ENCODE measurements at regions not wholly inside any gene's neighbourhood (a gene's known extent, or its start where the extent isn't known, plus 50 kb on each side); places are given as distances from the start of the nearest gene placed in this dataset.

DNA sequence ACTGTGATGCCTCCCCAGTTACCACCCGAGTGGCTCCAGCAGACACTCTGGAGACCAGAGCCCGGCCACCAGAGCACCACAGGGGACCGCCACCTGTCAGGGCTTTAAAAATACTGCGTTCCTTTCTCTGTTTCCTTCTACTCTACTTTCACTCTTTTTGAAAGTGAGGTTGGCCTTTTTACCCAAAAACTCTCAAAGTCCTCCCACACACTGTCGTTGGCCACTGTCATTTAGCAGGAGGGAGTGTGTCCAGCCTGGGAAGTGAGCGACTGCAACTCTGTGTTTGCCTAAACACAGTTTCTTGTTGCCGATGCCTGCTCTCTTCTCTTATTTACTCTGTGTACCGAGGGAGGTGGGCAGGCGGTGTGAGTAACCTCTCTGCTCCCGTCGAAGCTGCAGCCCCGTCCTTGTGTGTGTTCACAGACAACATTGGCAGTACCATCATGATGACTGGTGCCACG lies 90.8 kb upstream of the CLDN5 start:
- peaks cover 15 to 39% of the 10 kb centered on the region in 2 donors for H3K4me1 ChIP-seq (ENCODE audit: control insufficient read depth in 2 of 2, insufficient read depth in 2 of 2, low read length in 2 of 2)
- 93% methylated on average over 8 of the region's 13 CpGs for WGBS (ENCODE audit: insufficient coverage)
- Mint-ChIP-seq H3K9me3 (ENCODE audit: insufficient read depth) (no peaks in the 10 kb centered on the region), H3K27ac (no peak overlapping the region), H3K4me1 (peaks cover 28% of the 10 kb centered on the region), H3K27me3 (peaks cover 42% of the 10 kb centered on the region), H3K4me3 (no peak overlapping the region)
- no peak overlapping the region for H3K27ac ChIP-seq (ENCODE audit: low read length in 2 of 2)
- H3K4me3 ChIP-seq (ENCODE audit: control extremely low read depth in 1 of 5, extremely low read depth in 1 of 5, insufficient read depth in 1 of 5, low read depth in 2 of 5, low read length in 4 of 5) = no peak overlapping the region
- ChIA-PET CTCF (no interaction called here), POLR2A (no interaction called here)
- H3K9ac ChIP-seq (ENCODE audit: low read length) = no peak overlapping the region
- DNase-seq (no peak), ATAC-seq (ENCODE audit: low read depth) (no peak)
- no peak overlapping the region for H2AFZ ChIP-seq (ENCODE audit: insufficient read depth, low read depth, low read length, poor library complexity, severe bottlenecking)
- no peak for TF ChIP-seq EZH2 (IDR thresholded peaks at IDR 0.05; ENCODE audit: borderline replicate concordance, insufficient read depth, low read depth, low read length, poor library complexity, severe bottlenecking)
- TF ChIP-seq, protein P1, sequence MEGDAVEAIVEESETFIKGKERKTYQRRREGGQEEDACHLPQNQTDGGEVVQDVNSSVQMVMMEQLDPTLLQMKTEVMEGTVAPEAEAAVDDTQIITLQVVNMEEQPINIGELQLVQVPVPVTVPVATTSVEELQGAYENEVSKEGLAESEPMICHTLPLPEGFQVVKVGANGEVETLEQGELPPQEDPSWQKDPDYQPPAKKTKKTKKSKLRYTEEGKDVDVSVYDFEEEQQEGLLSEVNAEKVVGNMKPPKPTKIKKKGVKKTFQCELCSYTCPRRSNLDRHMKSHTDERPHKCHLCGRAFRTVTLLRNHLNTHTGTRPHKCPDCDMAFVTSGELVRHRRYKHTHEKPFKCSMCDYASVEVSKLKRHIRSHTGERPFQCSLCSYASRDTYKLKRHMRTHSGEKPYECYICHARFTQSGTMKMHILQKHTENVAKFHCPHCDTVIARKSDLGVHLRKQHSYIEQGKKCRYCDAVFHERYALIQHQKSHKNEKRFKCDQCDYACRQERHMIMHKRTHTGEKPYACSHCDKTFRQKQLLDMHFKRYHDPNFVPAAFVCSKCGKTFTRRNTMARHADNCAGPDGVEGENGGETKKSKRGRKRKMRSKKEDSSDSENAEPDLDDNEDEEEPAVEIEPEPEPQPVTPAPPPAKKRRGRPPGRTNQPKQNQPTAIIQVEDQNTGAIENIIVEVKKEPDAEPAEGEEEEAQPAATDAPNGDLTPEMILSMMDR (IDR thresholded peaks at IDR 0.05) = no peak
- H3K9me3 ChIP-seq (ENCODE audit: control extremely low read depth in 1 of 3, control insufficient read depth in 2 of 3, insufficient read depth in 1 of 3, low read length in 2 of 3) = no peaks in the 10 kb centered on the region
- H3K4me2 ChIP-seq (replicated peaks; ENCODE audit: low read depth, low read length, poor library complexity, severe bottlenecking) = no peak overlapping the region
- no peaks in the 10 kb centered on the region for H3K36me3 ChIP-seq (replicated peaks in 1 of 2; ENCODE audit: control extremely low read depth in 1 of 2, control insufficient read depth in 1 of 2, extremely low read depth in 1 of 2, insufficient read depth in 2 of 2, low read length in 1 of 2)
- no peaks in the 10 kb centered on the region for H4K20me1 ChIP-seq (ENCODE audit: control insufficient read depth, insufficient read depth, low read length, poor library complexity, severe bottlenecking)
- H3K27me3 ChIP-seq (replicated peaks in 1 of 4; ENCODE audit: control extremely low read depth in 1 of 4, control insufficient read depth in 3 of 4, insufficient read depth in 4 of 4, low read length in 3 of 4) = peaks cover 0 to 14% (median 6%) of the 10 kb centered on the region in 4 experiments
- intact Hi-C loops (cut with micrococcal nuclease) = no loop called here
- H3K79me2 ChIP-seq (ENCODE audit: control insufficient read depth, insufficient read depth, low read length) = no peaks in the 10 kb centered on the region

DNA sequence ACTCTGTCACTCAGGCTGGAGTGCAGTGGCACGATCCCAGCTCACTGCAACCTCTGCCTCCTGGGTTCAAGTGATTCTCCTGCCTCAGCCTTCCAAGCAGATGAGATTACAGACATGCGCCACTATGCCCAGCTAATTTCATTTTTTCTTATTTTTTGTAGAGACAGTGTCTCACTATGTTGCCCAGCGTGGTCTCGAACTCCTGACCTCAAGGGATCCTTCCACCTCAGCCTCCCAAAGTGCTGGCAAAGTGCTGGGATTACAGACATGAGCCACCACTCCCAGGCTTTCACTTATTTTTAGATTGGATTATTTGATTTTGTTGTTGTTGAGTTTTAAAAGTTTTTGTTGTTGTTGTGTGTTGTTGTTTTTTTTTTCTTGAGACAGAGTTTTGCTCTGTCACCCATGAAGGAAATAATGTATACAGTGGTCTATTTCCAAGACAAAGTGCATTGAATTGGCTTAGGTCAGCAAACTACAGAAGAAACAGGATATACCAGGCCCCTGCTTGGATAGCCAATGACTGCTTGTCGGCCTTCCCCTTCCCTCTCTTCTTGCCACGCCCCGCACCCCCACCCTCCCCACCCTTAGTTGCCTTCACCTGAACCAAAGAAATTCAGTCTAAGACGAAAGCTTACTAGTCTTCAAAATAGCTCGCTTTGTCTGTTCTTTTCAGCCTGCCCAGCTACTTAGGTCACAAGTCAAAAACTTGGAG lies 91.8 kb upstream of the CLDN5 start:
- POLR2A ChIA-PET = interaction anchor here (0.6 kb wide), 1 partner anchor 346 kb away, joined by 4 read pairs; no protein-coding TSS in a partner anchor
- Histone ChIP-seq H3K9ac (ENCODE audit: low read length) (no peak overlapping the region), H3K4me1 (ENCODE audit: control insufficient read depth in 2 of 2, insufficient read depth in 2 of 2, low read length in 2 of 2) (peaks cover 17 to 44% of the 10 kb centered on the region in 2 donors), H4K20me1 (ENCODE audit: control insufficient read depth, insufficient read depth, low read length, poor library complexity, severe bottlenecking) (no peaks in the 10 kb centered on the region), H3K27ac (ENCODE audit: low read length in 2 of 2) (no peak overlapping the region), H3K79me2 (ENCODE audit: control insufficient read depth, insufficient read depth, low read length) (no peaks in the 10 kb centered on the region), H3K27me3 (replicated peaks in 1 of 4; ENCODE audit: control extremely low read depth in 1 of 4, control insufficient read depth in 3 of 4, insufficient read depth in 4 of 4, low read length in 3 of 4) (peaks cover 0 to 15% (median 4%) of the 10 kb centered on the region in 4 experiments), H2AFZ (ENCODE audit: insufficient read depth, low read depth, low read length, poor library complexity, severe bottlenecking) (no peak overlapping the region), H3K4me2 (replicated peaks; ENCODE audit: low read depth, low read length, poor library complexity, severe bottlenecking) (no peak overlapping the region), H3K9me3 (ENCODE audit: control extremely low read depth in 1 of 3, control insufficient read depth in 2 of 3, insufficient read depth in 1 of 3, low read length in 2 of 3) (no peaks in the 10 kb centered on the region), H3K4me3 (ENCODE audit: control extremely low read depth in 1 of 5, extremely low read depth in 1 of 5, insufficient read depth in 1 of 5, low read depth in 2 of 5, low read length in 4 of 5) (no peak overlapping the region), H3K36me3 (replicated peaks in 1 of 2; ENCODE audit: control extremely low read depth in 1 of 2, control insufficient read depth in 1 of 2, extremely low read depth in 1 of 2, insufficient read depth in 2 of 2, low read length in 1 of 2) (no peaks in the 10 kb centered on the region)
- H3K4me3 Mint-ChIP-seq = no peak overlapping the region
- peaks cover 37% of the 10 kb centered on the region for H3K27me3 Mint-ChIP-seq
- WGBS (ENCODE audit: insufficient coverage) = 92% methylated on average over 7 of the region's 9 CpGs
- no peak overlapping the region for H3K27ac Mint-ChIP-seq
- TF ChIP-seq EZH2 (IDR thresholded peaks at IDR 0.05; ENCODE audit: borderline replicate concordance, insufficient read depth, low read depth, low read length, poor library complexity, severe bottlenecking) = no peak
- TF ChIP-seq, protein P1 (IDR thresholded peaks at IDR 0.05) = no peak
- no peaks in the 10 kb centered on the region for H3K9me3 Mint-ChIP-seq (ENCODE audit: insufficient read depth)
- intact Hi-C loops (cut with micrococcal nuclease) = no loop called here
- peaks cover 30% of the 10 kb centered on the region for H3K4me1 Mint-ChIP-seq
- CTCF ChIA-PET = no interaction called here
- ATAC-seq (ENCODE audit: low read depth) (no peak), DNase-seq (no peak)
